Colonic mucosa (tissue), 4 donors: ENCODE measurements at regions not wholly inside any gene's neighbourhood (a gene's known extent, or its start where the extent isn't known, plus 50 kb on each side); places are given as distances from the start of the nearest gene placed in this dataset.

Experiments used
- DNase-seq: peaks from one replicate; pipeline ENCODE4 v3.0.0-alpha.2; 2020
- H3K27ac ChIP-seq: fragments of 200-600 bp; one replicate; pipeline ENCODE4 v1.8.0; 2021
- H3K27me3 ChIP-seq: fragments of 200-600 bp; one replicate; pipeline ENCODE4 v1.8.0; 2021
- H3K36me3 ChIP-seq: fragments of 200-600 bp; one replicate; pipeline ENCODE4 v1.8.0; 2021
- H3K4me1 ChIP-seq: fragments of 200-600 bp; one replicate; pipeline ENCODE4 v1.8.0; 2021; ENCODE audit warnings: mild to moderate bottlenecking
- H3K4me3 ChIP-seq: fragments of 200-600 bp; one replicate; pipeline ENCODE4 v1.8.0; 2021
- H3K9ac ChIP-seq, 2 donors: one replicate each; pipeline ENCODE4 v1.7.0; 2013; ENCODE audit warnings: control low read depth in 2 of 2, low read depth in 2 of 2, low read length in 2 of 2
- H3K9me3 ChIP-seq: fragments of 200-600 bp; one replicate; pipeline ENCODE4 v1.8.0; 2021
- intact Hi-C: fragments of 100-400 bp; cut with DNase I; formaldehyde crosslinking; loops from one replicate; pipeline ENCODE4 v1.14.1; 2022
- TF ChIP-seq, protein P1 (sequence below): fragments of 200-600 bp; IDR thresholded peaks from one replicate; pipeline ENCODE4 v1.8.0; 2022; ENCODE audit warnings: antibody characterized with exemption, mild to moderate bottlenecking
- donor health status: healthy.
- donor health status: DM: no; HTN: no; CAD: no.
- donor health status: DM: no; HTN: no; CAD: no.

DNA sequence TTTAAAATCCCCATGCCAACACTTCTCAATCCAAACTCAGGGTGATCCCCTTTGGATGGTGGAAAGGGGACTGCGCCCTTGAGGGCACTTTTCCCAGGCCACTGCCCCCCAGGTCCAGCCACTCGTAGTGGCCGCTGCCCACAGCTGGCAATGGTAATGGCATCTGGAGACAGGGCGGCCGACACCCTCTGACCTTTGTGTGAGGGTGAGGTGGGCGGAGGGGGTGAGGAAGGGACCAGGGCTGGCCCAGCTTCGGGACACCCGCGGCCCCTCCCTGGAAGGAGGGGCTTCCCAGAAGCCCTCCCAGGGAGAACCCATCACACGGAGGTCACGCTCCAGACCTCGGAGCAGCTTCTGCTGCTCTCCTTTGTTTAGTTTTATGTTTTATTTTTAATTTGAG is 289.7 kb downstream of the FOXL1 start:
- Histone ChIP-seq H3K4me1 (no peaks in the 10 kb centered on the region), H3K36me3 (no peaks in the 10 kb centered on the region), H3K27me3 (no peaks in the 10 kb centered on the region), H3K27ac (no peak overlapping the region), H3K9me3 (no peaks in the 10 kb centered on the region), H3K9ac (no peak overlapping the region), H3K4me3 (no peak overlapping the region)
- intact Hi-C loops = no loop called here
- TF ChIP-seq, protein P1, sequence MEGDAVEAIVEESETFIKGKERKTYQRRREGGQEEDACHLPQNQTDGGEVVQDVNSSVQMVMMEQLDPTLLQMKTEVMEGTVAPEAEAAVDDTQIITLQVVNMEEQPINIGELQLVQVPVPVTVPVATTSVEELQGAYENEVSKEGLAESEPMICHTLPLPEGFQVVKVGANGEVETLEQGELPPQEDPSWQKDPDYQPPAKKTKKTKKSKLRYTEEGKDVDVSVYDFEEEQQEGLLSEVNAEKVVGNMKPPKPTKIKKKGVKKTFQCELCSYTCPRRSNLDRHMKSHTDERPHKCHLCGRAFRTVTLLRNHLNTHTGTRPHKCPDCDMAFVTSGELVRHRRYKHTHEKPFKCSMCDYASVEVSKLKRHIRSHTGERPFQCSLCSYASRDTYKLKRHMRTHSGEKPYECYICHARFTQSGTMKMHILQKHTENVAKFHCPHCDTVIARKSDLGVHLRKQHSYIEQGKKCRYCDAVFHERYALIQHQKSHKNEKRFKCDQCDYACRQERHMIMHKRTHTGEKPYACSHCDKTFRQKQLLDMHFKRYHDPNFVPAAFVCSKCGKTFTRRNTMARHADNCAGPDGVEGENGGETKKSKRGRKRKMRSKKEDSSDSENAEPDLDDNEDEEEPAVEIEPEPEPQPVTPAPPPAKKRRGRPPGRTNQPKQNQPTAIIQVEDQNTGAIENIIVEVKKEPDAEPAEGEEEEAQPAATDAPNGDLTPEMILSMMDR = no peak
- no peak for DNase-seq

DNA sequence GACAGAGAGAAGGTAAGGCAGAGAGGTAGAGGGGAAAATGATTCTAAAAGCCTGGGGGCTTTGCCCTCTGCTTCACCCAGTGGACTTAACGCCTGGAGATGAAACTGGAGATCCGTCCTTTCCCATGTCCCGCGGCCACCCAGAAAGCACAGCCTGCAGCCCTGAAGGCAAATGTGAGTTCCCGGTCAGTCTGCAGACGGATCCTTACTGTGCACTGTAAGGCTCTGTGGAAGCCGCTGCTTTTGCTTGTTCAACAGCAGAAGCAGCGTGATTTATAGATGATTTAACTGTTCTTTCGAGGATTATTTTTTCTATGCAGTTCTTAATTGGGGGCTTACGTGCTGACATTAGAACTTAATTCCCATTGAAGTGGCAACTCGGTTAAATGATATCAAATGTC is 290.4 kb downstream of the FOXL1 start:
- no peaks in the 10 kb centered on the region for H3K27me3 ChIP-seq
- H3K4me3 ChIP-seq = no peak overlapping the region
- no peaks in the 10 kb centered on the region for H3K4me1 ChIP-seq
- TF ChIP-seq, protein P1 = no peak
- DNase-seq = no peak
- intact Hi-C loops = no loop called here
- no peaks in the 10 kb centered on the region for H3K9me3 ChIP-seq
- no peak overlapping the region for H3K27ac ChIP-seq
- no peaks in the 10 kb centered on the region for H3K36me3 ChIP-seq
- H3K9ac ChIP-seq = no peak overlapping the region

DNA sequence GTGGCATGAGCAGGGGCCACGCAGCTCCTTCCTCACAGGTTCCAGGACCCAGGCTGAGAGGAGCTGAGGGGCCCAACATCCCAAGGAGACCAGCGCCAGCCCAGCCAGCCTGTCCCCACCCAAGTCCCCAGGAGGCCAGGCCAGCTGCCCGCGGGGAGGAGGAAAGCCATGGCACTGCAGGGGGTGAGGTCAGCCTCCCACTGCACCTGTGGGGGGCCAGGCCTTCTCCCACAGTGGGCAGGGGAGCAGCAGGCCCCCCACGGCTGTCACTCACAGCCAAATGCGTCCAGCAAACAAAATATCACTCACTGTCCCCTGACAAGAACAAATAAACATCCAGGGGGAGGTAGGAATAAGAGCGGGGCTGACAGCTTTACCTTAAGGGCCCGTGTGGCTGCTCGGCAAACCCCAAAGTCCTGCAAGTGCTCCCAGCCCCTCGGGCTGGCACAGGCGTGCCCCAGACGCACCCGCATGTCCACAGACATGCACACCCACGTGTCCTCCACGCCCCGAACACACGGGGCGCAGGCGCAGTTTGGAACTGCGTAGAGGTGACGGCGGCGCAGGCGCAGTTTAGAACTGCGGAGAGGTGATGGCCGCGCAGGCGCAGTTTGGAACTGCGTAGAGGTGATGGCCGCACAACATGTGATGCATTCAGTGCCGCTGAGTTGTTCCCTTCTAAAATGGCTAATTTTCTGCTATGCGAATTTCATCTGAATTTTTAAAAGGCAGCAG is 291.1 kb downstream of the FOXL1 start:
- Histone ChIP-seq H3K36me3 (no peaks in the 10 kb centered on the region), H3K27ac (no peak overlapping the region), H3K4me1 (no peaks in the 10 kb centered on the region), H3K9me3 (no peaks in the 10 kb centered on the region), H3K4me3 (no peak overlapping the region), H3K27me3 (no peaks in the 10 kb centered on the region), H3K9ac (no peak overlapping the region)
- no peak for DNase-seq
- intact Hi-C loops = no loop called here
- TF ChIP-seq, protein P1 = no peak

DNA sequence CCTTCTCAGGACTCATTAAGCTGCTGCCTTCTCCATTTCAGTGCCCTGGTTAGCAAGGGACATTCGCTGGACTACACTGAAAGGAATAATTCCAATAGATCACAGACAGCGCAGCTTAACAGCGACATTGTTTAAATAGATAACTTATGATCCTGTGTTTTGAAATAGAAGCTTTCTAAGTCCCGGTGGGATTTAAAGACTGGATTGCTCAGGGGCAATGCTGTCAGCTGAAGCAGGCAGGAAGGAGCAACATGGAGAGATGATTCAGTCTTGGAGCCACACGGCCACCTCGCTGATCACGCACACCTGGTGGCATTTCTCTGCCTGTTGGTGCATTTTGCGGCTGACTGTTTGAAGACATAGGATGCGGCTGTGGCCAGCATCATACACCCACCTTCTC is 292.0 kb downstream of the FOXL1 start:
- DNase-seq = no peak
- Histone ChIP-seq H3K4me1 (no peaks in the 10 kb centered on the region), H3K9ac (no peak overlapping the region), H3K27me3 (no peaks in the 10 kb centered on the region), H3K27ac (no peak overlapping the region), H3K36me3 (no peaks in the 10 kb centered on the region), H3K9me3 (no peaks in the 10 kb centered on the region), H3K4me3 (no peak overlapping the region)
- intact Hi-C loops = no loop called here
- TF ChIP-seq, protein P1 = no peak

DNA sequence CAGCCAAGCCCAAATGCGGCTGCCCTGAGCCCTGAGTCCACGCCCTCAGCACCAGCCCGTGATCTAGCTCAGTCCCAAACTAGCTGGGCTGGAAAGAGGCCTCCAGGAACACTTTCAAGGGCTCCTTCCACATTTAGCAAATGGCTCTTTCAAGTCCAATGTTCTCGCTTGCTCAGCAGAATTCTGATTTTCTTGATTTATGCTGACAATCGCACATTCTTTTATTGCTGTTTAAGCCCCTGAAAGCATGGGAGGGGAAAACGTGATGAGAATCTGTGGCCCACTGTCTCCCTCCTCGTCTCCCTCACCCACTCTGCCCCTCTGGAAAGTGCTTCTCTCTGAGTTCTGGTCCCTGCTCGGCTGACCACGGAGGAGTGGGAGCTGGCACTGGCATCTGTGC is 293.8 kb downstream of the FOXL1 start:
- DNase-seq = no peak
- H3K36me3 ChIP-seq = no peaks in the 10 kb centered on the region
- H3K4me1 ChIP-seq = no peaks in the 10 kb centered on the region
- no peaks in the 10 kb centered on the region for H3K9me3 ChIP-seq
- H3K9ac ChIP-seq = no peak overlapping the region
- H3K4me3 ChIP-seq = no peak overlapping the region
- H3K27me3 ChIP-seq = no peaks in the 10 kb centered on the region
- TF ChIP-seq, protein P1 = no peak
- no peak overlapping the region for H3K27ac ChIP-seq
- intact Hi-C loops = loop anchor here (2.0 kb wide), 1 partner anchor 307 kb away; no protein-coding TSS in a partner anchor
